Activated T-cell treated with anti-CD3 and anti-CD28 coated beads, Interleukin-2, amount 50 U/mL, for 4 hours (primary cell): ENCODE measurements at regions not wholly inside any gene's neighbourhood (a gene's known extent, or its start where the extent isn't known, plus 50 kb on each side); places are given as distances from the start of the nearest gene placed in this dataset.
"Not testable (repeated sequence)": the region's sequence is repeated elsewhere in the genome, so short reads cannot be mapped to it uniquely, and the experiment has no call there.

Source experiments
- ATAC-seq, 2 donors: fragments of 200-7000 bp; cut with Tn5 transposase; one replicate each; pipeline ENCODE4 v1.10.0; 2021
- DNase-seq: peaks from one replicate; pipeline ENCODE4 v3.0.0-alpha.2; 2020
- H3K27me3 Mint-ChIP-seq: one replicate; pipeline ENCODE4 v1.8.0; 2021; ENCODE audit warnings: low read depth, mixed read lengths
- H3K36me3 Mint-ChIP-seq: one replicate; pipeline ENCODE4 v1.8.0; 2022; ENCODE audit warnings: mixed read lengths; ENCODE audit not compliant: insufficient read depth
- H3K4me1 Mint-ChIP-seq: one replicate; pipeline ENCODE4 v1.8.0; 2021; ENCODE audit warnings: low read depth, mixed read lengths
- H3K4me3 Mint-ChIP-seq: one replicate; pipeline ENCODE4 v1.8.0; 2021; ENCODE audit warnings: mild to moderate bottlenecking, moderate library complexity, mixed read lengths
- H3K9me3 Mint-ChIP-seq: one replicate; pipeline ENCODE4 v1.8.0; 2021; ENCODE audit warnings: mixed read lengths

GRCh38 chr4:18690291-18690955 lies 668.9 kb upstream of the LCORL start:
- no peaks in the 10 kb centered on the region for H3K36me3 Mint-ChIP-seq
- ATAC-seq, result no peak
- peaks cover 2% of the 10 kb centered on the region for H3K27me3 Mint-ChIP-seq
- no peak overlapping the region for H3K4me3 Mint-ChIP-seq
- no peaks in the 10 kb centered on the region for H3K4me1 Mint-ChIP-seq
- H3K9me3 Mint-ChIP-seq, result no peaks in the 10 kb centered on the region
- no peak for DNase-seq

- H3K36me3 Mint-ChIP-seq, result no peaks in the 10 kb centered on the region
- peaks cover 2% of the 10 kb centered on the region for H3K27me3 Mint-ChIP-seq
- no peak for ATAC-seq
- DNase-seq, result peak; percentile 5
- no peak overlapping the region for H3K4me3 Mint-ChIP-seq
- no peaks in the 10 kb centered on the region for H3K4me1 Mint-ChIP-seq
- no peaks in the 10 kb centered on the region for H3K9me3 Mint-ChIP-seq
Observed at GRCh38 chr4:18689308-18690115, 668.0 kb upstream of the LCORL start.

- not testable (repeated sequence) for H3K27me3 Mint-ChIP-seq, ATAC-seq, H3K4me3 Mint-ChIP-seq, H3K9me3 Mint-ChIP-seq, H3K36me3 Mint-ChIP-seq, H3K4me1 Mint-ChIP-seq, DNase-seq
Observed at GRCh38 chr4:18688351-18688750, 666.8 kb upstream of the LCORL start.

- DNase-seq (no peak), ATAC-seq (no peak)
- Mint-ChIP-seq H3K4me3 (no peak overlapping the region), H3K36me3 (no peaks in the 10 kb centered on the region), H3K9me3 (no peaks in the 10 kb centered on the region), H3K27me3 (peaks cover 2% of the 10 kb centered on the region), H3K4me1 (no peaks in the 10 kb centered on the region)
Observed at GRCh38 chr4:18686338-18687037, 664.9 kb upstream of the LCORL start.

GRCh38 chr4:18684932-18685331 lies 663.4 kb upstream of the LCORL start:
- Mint-ChIP-seq H3K27me3 (peaks cover 2% of the 10 kb centered on the region), H3K4me3 (no peak overlapping the region), H3K9me3 (no peaks in the 10 kb centered on the region), H3K36me3 (no peaks in the 10 kb centered on the region), H3K4me1 (no peaks in the 10 kb centered on the region)
- DNase-seq (no peak), ATAC-seq (no peak)

GRCh38 chr4:18676526-18676915 lies 655.0 kb upstream of the LCORL start:
- DNase-seq, result no peak
- no peaks in the 10 kb centered on the region for H3K36me3 Mint-ChIP-seq
- no peak for ATAC-seq
- H3K4me1 Mint-ChIP-seq, result no peaks in the 10 kb centered on the region
- no peak overlapping the region for H3K4me3 Mint-ChIP-seq
- H3K9me3 Mint-ChIP-seq, result no peaks in the 10 kb centered on the region
- H3K27me3 Mint-ChIP-seq, result no peaks in the 10 kb centered on the region

- DNase-seq (no peak), ATAC-seq (no peak)
- no peaks in the 10 kb centered on the region for H3K9me3 Mint-ChIP-seq
- H3K36me3 Mint-ChIP-seq, result no peaks in the 10 kb centered on the region
- no peaks in the 10 kb centered on the region for H3K27me3 Mint-ChIP-seq
- no peak overlapping the region for H3K4me3 Mint-ChIP-seq
- no peaks in the 10 kb centered on the region for H3K4me1 Mint-ChIP-seq
Observed at GRCh38 chr4:18675586-18676525, 654.3 kb upstream of the LCORL start.

- H3K27me3 Mint-ChIP-seq, result no peaks in the 10 kb centered on the region
- DNase-seq (no peak), ATAC-seq (no peak)
- no peak overlapping the region for H3K4me3 Mint-ChIP-seq
- H3K36me3 Mint-ChIP-seq, result no peaks in the 10 kb centered on the region
- peaks cover 4% of the 10 kb centered on the region for H3K9me3 Mint-ChIP-seq
- H3K4me1 Mint-ChIP-seq, result no peaks in the 10 kb centered on the region
Observed at GRCh38 chr4:18670034-18670433, 648.5 kb upstream of the LCORL start.

- H3K27me3 Mint-ChIP-seq, result no peaks in the 10 kb centered on the region
- no peak for DNase-seq
- peaks cover 4% of the 10 kb centered on the region for H3K9me3 Mint-ChIP-seq
- ATAC-seq, result no peak
- no peaks in the 10 kb centered on the region for H3K4me1 Mint-ChIP-seq
- H3K36me3 Mint-ChIP-seq, result no peaks in the 10 kb centered on the region
- H3K4me3 Mint-ChIP-seq, result no peak overlapping the region
Observed at GRCh38 chr4:18669390-18669789, 647.8 kb upstream of the LCORL start.

GRCh38 chr4:18666322-18666721 lies 644.8 kb upstream of the LCORL start:
- no peak for ATAC-seq
- Mint-ChIP-seq H3K4me1 (no peaks in the 10 kb centered on the region), H3K27me3 (no peaks in the 10 kb centered on the region), H3K4me3 (no peak overlapping the region), H3K9me3 (peaks cover 4% of the 10 kb centered on the region), H3K36me3 (no peaks in the 10 kb centered on the region)
- DNase-seq, result no peak

- H3K9me3 Mint-ChIP-seq, result peaks cover 4% of the 10 kb centered on the region
- H3K27me3 Mint-ChIP-seq, result no peaks in the 10 kb centered on the region
- no peak overlapping the region for H3K4me3 Mint-ChIP-seq
- no peak for ATAC-seq
- DNase-seq, result no peak
- H3K36me3 Mint-ChIP-seq, result no peaks in the 10 kb centered on the region
- no peaks in the 10 kb centered on the region for H3K4me1 Mint-ChIP-seq
Observed at GRCh38 chr4:18664171-18664570, 642.6 kb upstream of the LCORL start.

- H3K9me3 Mint-ChIP-seq, result peaks cover 14% of the 10 kb centered on the region
- no peaks in the 10 kb centered on the region for H3K36me3 Mint-ChIP-seq
- H3K4me1 Mint-ChIP-seq, result no peaks in the 10 kb centered on the region
- ATAC-seq, result no peak
- DNase-seq, result no peak
- no peak overlapping the region for H3K4me3 Mint-ChIP-seq
- H3K27me3 Mint-ChIP-seq, result peaks cover 2% of the 10 kb centered on the region
Observed at GRCh38 chr4:18645351-18645750, 623.8 kb upstream of the LCORL start.

GRCh38 chr4:18641334-18641733 lies 619.8 kb upstream of the LCORL start:
- H3K9me3 Mint-ChIP-seq, result no peaks in the 10 kb centered on the region

GRCh38 chr4:18638031-18638430 lies 616.5 kb upstream of the LCORL start:
- H3K36me3 Mint-ChIP-seq, result no peaks in the 10 kb centered on the region
- no peak overlapping the region for H3K4me3 Mint-ChIP-seq
- ATAC-seq, result no peak
- no peaks in the 10 kb centered on the region for H3K4me1 Mint-ChIP-seq
- no peaks in the 10 kb centered on the region for H3K9me3 Mint-ChIP-seq
- DNase-seq, result no peak
- H3K27me3 Mint-ChIP-seq, result peaks cover 4% of the 10 kb centered on the region

More at GRCh38 chr4:18641334-18641733, 619.8 kb upstream of the LCORL start:
- Mint-ChIP-seq H3K4me1 (no peaks in the 10 kb centered on the region), H3K4me3 (no peak overlapping the region), H3K36me3 (no peaks in the 10 kb centered on the region), H3K27me3 (peaks cover 4% of the 10 kb centered on the region)
- ATAC-seq, result no peak
- DNase-seq, result no peak
